Neural crest cell (in vitro differentiated cells): ENCODE measurements at regions not wholly inside any gene's neighbourhood (a gene's known extent, or its start where the extent isn't known, plus 50 kb on each side); places are given as distances from the start of the nearest gene placed in this dataset.

Source experiments
- DNase-seq: peaks from one replicate; pipeline ENCODE4 v3.0.0; 2021; ENCODE audit warnings: low read depth, mixed read lengths, low spot score
- H3K27ac Mint-ChIP-seq: one replicate; pipeline ENCODE4 v1.8.0; 2021; ENCODE audit warnings: mild to moderate bottlenecking, mixed read lengths; ENCODE audit not compliant: unreplicated experiment
- H3K27me3 Mint-ChIP-seq: 2 replicates; pipeline ENCODE4 v1.8.0; 2021; ENCODE audit warnings: low read depth, mild to moderate bottlenecking, mixed read lengths
- H3K36me3 Mint-ChIP-seq: 2 replicates; pipeline ENCODE4 v1.8.0; 2021; ENCODE audit warnings: low read depth, mild to moderate bottlenecking, mixed read lengths
- H3K4me1 Mint-ChIP-seq: 2 replicates; pipeline ENCODE4 v1.8.0; 2021; ENCODE audit warnings: mixed read lengths
- H3K4me3 Mint-ChIP-seq: one replicate; pipeline ENCODE4 v1.8.0; 2021; ENCODE audit warnings: mild to moderate bottlenecking, mixed read lengths
- H3K9me3 Mint-ChIP-seq: 2 replicates; pipeline ENCODE4 v1.8.0; 2021; ENCODE audit warnings: mixed read lengths
- CTCF ChIP-seq: fragments of 200-600 bp; sonication (generic); conservative IDR thresholded peaks from 2 replicates; pipeline ENCODE4 v1.5.0; 2021; ENCODE audit warnings: antibody characterized with exemption, mild to moderate bottlenecking

- DNase-seq, result no peak
- Mint-ChIP-seq H3K36me3 (no peaks in the 10 kb centered on the region), H3K27ac (no peak overlapping the region), H3K9me3 (no peaks in the 10 kb centered on the region), H3K4me3 (no peak overlapping the region), H3K27me3 (no peaks in the 10 kb centered on the region), H3K4me1 (peaks cover 25% of the 10 kb centered on the region)
- no peak for TF ChIP-seq CTCF
These were observed 84.0 kb upstream of the BMP2K start for GRCh38 chr4:78691971-78692821.

- no peaks in the 10 kb centered on the region for H3K27me3 Mint-ChIP-seq
These were observed 83.4 kb upstream of the BMP2K start for GRCh38 chr4:78692822-78693170.

GRCh38 chr4:78693777-78694456 lies 82.2 kb upstream of the BMP2K start:
- no peak for DNase-seq
- no peak overlapping the region for H3K4me3 Mint-ChIP-seq
- peaks cover 25% of the 10 kb centered on the region for H3K4me1 Mint-ChIP-seq
- no peaks in the 10 kb centered on the region for H3K27me3 Mint-ChIP-seq
- TF ChIP-seq CTCF, result no peak
- H3K9me3 Mint-ChIP-seq, result no peaks in the 10 kb centered on the region
- H3K27ac Mint-ChIP-seq, result no peak overlapping the region
- no peaks in the 10 kb centered on the region for H3K36me3 Mint-ChIP-seq

More at GRCh38 chr4:78692822-78693170, 83.4 kb upstream of the BMP2K start:
- H3K27ac Mint-ChIP-seq, result no peak overlapping the region
- peaks cover 25% of the 10 kb centered on the region for H3K4me1 Mint-ChIP-seq
- TF ChIP-seq CTCF, result no peak
- H3K36me3 Mint-ChIP-seq, result no peaks in the 10 kb centered on the region
- H3K9me3 Mint-ChIP-seq, result no peaks in the 10 kb centered on the region
- no peak overlapping the region for H3K4me3 Mint-ChIP-seq
- DNase-seq, result no peak

- no peaks in the 10 kb centered on the region for H3K9me3 Mint-ChIP-seq
- no peak for DNase-seq
- no peak overlapping the region for H3K27ac Mint-ChIP-seq
- peaks cover 25% of the 10 kb centered on the region for H3K4me1 Mint-ChIP-seq
- H3K4me3 Mint-ChIP-seq, result no peak overlapping the region
- TF ChIP-seq CTCF, result no peak
- no peaks in the 10 kb centered on the region for H3K27me3 Mint-ChIP-seq
- no peaks in the 10 kb centered on the region for H3K36me3 Mint-ChIP-seq
These were observed 81.7 kb upstream of the BMP2K start for GRCh38 chr4:78694457-78694787.

- no peak for TF ChIP-seq CTCF
- Mint-ChIP-seq H3K36me3 (no peaks in the 10 kb centered on the region), H3K27me3 (no peaks in the 10 kb centered on the region), H3K27ac (no peak overlapping the region), H3K4me3 (no peak overlapping the region), H3K4me1 (peaks cover 25% of the 10 kb centered on the region), H3K9me3 (no peaks in the 10 kb centered on the region)
- DNase-seq, result no peak
These were observed 80.2 kb upstream of the BMP2K start for GRCh38 chr4:78695910-78696309.
